DMS79 treated with DMSO at 0.1 percent for 48 hours (cell line): ENCODE measurements at regions not wholly inside any gene's neighbourhood (a gene's known extent, or its start where the extent isn't known, plus 50 kb on each side); places are given as distances from the start of the nearest gene placed in this dataset.

Experiments used
- DNase-seq: peaks from one replicate; lab custom pipeline; 2025; lab: John Stamatoyannopoulos, UW

DNA sequence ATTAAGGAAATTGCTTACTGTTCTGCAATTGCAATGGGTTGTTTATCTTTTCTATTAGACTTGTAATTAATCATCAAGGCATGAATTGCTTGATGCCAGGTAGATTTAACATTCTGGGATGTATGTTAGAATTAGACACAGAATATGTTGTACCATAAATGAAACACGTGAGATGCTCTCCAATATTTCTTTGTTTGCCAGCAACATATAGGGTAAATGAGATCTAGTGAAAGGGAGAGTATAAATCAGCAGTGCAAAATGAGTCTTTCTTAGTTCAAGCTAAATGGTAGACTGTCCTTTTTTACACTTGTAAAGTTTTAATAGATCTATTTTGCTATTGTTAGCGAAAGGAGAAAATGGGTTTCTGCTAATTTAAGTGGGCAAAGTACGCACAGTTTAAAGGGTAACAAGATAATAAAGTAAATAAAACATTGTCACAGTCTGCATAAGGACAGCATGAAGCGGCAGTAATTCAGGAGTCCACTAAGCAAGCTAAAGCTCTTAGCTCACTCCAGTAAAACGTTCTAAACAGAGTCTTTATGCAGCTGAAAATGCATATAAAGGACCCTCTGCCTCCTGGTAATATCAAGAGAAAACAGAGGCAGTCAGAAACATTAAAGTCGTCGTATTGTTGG lies 1137.1 kb downstream of the OLFM4 start:
- DNase-seq, result no peak

DNA sequence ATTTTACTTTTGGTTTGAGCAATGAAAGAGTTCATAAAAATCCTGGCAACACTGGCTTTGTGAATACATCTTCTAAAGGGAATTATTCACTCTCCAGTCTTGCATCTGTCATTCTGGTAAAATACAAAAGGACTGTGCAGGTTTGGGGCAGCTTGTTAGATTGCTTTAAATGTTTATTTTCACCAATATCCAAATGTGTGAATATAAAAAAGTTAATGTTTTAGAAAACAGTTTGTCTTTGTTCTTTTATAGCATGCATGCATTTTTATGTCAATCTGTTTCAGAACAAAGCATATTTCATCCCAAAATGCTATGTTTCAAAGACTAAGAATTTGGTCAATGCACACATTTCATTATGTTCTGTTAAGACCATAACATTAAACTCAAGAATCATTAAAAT lies 1145.4 kb downstream of the OLFM4 start:
- DNase-seq, result no peak

DNA sequence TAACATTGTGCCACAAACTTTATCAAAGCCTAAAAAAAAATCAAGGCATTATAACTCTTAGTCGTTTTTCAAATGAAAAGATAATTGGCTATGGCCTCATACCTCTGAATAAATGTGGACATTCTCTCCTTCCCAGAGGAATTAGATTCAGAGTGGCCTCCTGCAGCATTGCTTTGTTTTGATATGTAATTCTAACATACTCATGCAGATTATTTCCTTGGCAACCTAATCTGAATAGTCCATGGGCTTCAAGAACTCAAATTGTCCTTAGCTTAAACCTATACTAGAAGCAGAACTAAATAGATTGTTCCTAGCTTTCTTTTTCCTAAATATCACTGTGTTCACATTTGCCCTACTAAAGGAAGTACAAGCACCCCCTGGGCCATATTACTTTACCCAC lies 1146.9 kb downstream of the OLFM4 start:
- DNase-seq, result no peak

DNA sequence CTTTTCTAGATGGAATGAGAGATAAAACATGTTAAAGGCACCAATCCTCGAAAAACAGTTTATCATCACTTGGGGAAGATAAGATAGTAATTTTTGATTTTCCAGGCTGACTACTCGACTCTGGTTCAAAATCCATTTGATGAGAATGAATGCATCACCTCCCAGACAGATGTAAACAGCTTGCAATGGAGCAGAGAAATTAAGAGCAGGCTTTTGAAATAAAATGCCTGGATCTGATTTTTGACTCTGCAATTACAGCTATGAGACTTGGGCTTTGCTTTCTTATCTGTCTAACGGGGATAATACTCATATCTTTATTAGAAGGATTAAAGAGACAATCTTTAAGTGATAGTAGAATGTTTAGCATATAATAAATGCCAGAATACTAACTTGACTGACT lies 1148.9 kb downstream of the OLFM4 start:
- no peak for DNase-seq

DNA sequence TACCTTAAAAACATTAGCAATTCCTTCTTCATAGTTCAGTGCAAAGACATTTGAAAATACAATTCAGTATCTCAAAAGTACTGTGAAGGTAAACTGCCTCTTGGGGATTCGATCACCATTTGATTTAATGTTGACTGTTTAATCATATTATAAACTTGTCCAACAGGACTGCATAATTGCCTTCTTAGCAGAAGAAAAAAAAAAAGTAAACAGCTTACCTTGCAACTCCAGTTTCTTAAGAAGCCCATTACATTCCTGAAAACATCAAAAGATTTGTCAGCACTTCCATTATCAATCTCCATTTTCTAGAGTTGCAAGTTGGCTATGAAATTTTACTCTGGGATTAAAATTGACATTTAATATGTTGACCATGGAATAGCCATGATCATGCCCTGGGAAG lies 1154.6 kb downstream of the OLFM4 start:
- DNase-seq, result peak; percentile 35

DNA sequence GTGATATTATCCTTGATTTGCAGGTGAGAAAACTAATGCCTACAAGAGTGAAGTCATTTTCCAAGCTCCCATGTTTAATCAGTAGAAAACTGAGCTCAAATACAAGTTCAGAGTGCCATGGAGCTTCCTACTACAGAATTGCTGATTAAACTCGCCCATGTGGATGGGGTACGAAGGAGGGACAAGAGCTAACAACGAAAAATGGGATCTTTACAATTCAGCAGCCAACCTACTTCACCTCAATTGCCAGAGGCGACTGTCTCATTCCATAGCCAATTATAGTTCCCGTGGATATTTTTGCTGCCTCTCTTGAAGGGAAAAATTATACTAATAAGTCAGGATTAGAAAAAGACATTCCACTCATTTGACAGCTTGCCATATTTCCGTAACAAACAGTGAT lies 1155.1 kb downstream of the OLFM4 start:
- DNase-seq, result no peak

DNA sequence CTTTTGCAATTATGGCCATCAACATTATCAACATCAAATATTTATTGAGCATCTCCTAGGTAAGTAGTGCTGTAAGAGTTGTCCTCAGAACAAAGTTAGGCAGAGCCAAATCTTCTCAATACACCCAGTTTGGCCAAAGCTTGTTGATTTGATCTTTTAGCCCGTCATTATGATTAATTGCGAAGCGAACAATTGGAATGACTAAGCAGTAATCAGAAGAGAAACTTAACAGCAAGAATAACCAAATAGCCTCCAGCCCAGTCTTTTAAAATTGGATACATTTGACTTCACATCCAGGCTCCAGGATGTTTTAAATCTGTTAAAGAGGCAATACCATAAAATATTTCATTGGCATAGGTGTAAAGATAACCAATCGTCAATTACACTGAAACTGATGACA lies 1156.0 kb downstream of the OLFM4 start:
- no peak for DNase-seq

DNA sequence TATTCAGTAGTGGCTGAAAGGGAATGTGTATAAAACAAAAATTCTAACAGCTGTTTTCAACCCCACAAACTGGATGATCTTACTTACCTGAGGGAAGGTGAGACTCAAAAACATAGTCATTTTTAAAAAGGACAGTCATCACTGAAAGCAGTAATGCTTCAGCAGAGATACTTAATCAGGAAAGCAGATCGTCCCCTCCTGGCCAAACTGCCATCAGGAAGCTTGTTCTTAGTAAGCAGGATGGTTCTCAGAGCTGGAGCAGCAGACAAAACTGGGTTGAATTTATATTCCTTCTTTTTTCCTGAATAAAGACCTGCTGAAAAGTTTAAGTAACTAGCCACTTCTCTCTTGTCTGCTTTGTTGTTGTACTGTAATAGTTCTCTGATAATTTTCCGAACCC lies 1156.5 kb downstream of the OLFM4 start:
- DNase-seq, result no peak

DNA sequence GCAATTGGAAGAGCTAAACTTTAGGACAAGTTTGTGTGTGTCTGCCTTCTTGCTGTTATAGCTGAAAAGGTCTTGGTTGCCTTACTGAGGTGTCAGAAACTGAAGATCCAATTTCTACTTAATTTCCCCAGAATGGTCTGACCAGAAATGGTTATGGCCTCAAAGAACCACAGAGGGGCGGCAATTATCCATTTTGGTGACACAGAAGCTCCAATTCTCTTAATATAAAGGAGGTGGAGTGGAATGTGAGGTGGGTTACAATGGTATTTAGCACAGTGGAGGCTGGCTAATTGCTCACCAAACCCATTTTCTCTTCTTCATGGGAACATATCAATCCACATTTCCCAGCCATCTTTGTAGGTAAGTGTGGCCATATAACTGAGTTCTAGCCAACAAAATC lies 1157.2 kb downstream of the OLFM4 start:
- no peak for DNase-seq

DNA sequence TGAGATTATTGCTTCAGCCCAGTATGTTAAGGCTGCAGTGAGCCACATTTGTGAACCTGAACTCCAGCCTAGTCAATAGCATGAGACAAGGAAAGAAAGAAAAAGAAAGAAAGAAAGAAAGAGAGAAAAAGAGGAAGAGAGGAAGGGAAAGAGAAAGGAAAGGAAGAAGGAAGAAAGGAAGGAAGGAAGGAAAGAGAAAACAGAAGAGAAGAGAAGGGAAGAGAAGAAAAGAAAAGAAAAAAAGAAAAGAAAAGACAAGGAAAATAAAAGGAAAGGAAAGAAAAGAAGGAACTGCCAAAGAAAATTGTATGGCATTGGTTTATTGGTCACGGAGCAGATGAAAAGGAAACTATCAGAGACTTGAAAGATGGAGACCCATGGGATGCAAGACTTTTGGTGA lies 1158.8 kb downstream of the OLFM4 start:
- no peak for DNase-seq

DNA sequence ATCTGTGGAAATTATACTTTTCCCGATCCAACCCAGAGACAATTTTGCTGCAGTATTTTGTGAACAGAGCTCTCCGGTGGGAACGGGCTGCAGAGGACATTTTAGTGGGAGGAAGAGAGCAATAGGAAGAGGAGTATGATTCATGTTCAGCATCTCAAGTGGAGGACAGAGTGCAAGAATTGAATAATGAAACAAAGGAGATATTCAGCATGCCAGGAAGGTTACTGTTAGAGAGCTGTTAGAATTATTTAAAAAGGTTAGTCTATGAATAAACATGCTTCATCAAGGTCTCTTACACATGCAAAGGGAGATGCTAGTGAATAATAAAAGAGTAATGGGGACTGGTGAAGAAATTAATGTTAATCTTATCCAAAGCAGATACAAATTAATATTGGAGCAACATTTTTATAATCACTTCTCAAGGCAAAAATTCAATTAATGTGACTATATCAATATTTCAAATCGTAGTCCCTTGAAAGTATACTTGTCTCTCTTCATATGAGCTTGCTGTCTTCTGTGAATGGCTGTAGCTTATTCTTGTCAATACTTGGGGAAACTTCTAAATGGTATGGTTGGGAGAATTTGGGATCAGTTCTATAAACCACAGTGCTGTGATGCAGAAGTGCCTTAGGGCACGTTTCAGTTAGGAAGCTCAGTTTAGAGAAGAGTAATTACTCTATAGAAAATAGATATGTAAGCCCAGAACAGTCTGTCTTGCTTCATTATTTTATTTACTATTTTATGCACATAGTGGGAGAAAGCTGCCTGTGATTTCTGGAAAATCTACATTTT lies 1165.8 kb downstream of the OLFM4 start:
- DNase-seq, result no peak

DNA sequence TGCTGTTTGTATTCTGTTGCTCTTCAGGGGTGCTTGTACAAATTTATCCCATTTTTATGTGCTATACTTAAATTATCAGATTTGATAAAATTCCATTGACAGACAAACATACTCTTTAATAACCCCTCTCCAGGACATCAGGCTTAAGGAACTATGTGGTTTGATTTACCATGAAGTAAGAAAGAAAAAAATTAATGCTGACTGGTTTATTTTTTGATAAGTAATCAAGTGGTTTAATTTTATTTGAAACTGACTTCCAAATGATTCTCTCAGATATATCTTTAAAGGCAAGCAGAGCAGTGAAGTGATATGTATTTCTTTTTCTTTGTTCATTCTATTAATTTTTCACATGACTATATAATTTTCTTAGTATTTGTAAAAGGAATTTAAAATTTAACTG lies 1168.1 kb downstream of the OLFM4 start:
- DNase-seq, result no peak

DNA sequence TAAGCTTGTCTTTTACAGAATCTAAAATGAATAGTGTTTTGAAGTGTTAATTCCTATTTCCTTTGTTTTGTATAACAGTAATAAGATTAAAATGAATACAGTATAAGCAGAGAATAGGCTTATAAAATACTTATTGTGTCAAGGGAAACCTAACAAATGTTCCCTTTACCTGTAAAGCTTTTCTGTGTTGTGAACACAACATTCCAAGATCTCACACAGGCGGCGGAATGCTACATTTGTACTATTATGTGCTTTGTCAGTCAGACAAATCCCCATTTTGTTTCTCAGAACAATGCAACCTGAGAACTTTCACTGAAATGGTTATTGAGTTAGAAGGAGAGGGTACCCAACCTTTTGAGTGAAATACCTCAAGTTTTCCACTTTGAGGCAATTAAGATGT lies 1170.3 kb downstream of the OLFM4 start:
- no peak for DNase-seq

DNA sequence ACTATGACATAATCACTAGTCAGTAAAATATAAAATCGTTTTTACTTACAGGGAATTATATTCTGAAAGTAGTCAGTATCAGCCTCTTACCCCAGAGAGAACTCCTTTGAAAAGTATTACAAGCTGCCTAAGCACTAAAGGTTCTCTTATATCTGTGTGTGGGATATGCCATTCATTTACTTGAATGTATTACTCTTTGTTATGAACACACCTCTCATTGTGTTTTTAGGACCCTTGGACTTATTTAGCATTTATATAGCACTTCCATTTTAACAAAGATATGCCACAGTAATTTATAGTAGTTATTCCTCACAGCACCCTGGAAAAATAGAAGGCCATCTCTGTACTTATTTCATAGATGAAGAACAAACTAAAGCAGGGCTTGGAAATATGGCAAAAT lies 1178.0 kb downstream of the OLFM4 start:
- no peak for DNase-seq

DNA sequence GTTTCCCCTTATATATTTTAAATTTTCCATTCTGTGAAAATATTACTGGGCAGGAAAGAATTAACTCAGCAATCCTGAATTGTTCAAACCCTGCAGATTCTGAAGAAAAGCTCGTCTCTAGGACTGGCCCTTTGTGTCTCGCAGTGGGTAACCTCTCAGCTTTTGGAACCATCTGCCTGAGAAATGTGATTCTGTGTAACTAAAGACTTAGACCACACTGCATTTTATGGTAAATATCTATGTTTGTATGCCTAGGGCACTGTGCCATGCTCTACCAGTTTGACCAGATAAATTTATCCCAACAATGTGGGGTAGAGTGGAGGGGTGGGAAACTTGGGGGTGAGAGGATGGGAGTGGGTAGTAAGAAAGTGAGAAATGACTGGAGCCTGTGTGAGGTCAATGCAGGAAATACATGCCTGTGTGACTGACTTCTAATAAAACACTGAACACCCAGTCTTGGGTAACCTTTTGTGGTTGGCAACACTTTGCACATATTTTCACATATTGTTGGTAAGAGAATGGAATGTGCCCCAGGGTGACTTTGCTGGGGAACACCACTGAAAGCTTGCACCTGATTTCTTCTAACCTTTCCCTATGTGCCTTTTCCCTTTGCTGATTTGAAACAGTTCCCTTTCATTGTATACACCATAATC lies 1181.9 kb downstream of the OLFM4 start:
- DNase-seq, result no peak

DNA sequence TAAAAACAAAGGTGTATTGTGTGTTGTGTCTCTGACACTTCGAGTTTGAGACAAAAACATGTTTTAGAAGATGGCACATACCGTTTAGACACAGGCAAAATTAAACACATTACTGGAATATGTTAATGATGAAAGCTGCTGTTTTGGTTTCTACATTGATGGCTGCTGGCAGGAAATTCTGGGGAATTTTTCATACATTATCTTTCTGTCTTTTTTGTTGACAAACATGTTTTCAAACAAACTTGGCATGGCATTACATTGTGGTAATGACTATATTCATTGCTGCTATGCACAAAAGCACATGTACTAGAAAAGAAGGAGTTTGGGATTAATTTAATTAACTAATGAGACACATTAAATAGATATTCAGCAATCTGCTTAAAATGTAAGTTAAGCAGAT lies 1187.6 kb downstream of the OLFM4 start:
- DNase-seq, result no peak

DNA sequence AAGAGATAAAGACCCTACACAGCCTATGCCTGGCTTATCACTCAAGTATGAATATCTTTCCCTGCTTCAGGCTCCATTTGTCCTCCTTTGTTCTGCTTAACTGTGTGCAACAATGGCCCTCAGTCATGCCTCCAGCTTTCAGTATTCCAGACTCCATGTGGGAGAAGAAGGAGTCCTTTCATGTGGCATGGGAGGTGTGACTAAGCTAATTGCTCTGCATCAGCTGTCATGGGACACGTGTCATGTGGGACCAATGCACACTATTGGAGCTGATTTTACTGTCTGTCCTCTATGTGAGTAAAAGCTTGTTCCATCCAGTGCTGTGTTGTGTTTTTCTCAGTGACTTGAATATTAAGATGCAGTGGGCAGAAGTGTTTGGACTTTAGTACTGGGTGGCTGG lies 1198.3 kb downstream of the OLFM4 start:
- DNase-seq, result no peak

DNA sequence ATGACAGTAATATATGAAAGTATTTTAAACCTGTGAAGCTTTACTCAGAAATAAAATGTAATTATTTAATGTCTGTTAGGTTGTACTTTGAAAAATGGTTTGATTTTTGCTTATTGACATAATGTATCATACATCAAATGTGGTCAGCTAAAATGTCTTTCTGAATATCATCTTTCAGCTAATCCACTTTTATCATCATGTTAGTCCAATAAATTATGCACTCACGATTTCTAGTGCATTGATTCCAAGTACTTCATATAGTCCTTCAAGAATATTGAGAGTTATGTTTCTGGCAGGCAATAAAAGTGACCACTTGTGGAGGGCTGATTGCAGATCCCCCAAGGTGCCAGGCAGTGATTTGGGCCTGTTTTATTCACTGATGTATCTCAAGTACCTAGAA lies 1204.1 kb downstream of the OLFM4 start:
- DNase-seq, result peak; percentile 69

DNA sequence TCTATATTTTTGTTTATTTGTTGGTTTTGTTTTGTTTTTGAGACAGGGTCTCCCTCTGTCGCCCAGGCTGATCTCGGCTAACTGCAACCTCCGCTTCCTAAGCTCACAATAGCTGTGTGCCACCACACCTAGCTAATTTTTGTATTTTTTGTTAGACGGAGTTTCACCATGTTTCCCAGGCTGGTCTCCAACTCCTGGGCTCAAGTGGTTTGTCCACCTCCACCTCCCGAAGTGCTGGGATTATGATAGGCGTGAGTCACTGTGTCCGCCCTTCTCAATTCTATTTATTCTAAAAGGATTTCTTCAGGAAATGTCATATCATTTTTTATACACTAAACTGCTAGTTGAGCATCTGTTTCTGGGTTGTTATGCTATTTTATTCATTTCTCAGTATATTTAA lies 1206.0 kb downstream of the OLFM4 start:
- DNase-seq, result no peak

DNA sequence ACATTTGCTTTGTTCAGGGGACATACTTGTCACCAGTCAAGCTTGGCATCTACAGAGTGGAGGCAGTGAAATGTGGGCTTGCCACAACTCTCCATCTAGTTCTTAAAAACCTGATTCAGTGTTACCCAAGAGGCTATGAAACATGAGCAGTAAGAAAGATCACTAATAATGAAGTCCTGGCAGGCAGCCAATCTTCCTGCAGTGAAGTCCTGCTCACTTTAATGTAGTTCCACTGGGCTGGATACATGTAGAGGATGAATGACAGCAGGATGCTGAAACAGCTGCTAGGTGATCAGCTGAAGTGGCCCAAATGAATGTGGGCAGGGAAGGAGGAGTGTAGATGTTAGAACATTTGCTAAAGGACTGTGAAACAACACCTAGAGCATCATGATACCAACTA lies 1213.1 kb downstream of the OLFM4 start:
- DNase-seq, result peak; percentile 88

DNA sequence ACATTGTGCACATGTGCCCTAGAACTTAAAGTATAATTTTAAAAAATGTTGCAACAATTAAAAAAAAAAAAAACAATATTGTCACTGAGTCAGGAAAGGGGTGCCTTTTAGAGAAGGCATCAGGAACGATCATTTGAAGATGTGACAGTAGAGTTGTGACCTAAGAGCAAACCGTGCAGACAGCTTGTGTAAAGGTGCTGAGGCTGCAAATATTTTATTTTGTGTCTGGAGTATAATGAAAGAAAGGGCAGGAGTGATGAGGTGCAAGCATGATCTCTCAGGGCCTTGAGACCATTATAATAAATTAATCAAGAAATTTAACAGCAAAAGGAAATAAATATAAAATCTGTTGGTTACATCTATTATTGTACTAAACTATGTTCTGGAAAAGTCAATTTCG lies 1219.7 kb downstream of the OLFM4 start:
- no peak for DNase-seq

DNA sequence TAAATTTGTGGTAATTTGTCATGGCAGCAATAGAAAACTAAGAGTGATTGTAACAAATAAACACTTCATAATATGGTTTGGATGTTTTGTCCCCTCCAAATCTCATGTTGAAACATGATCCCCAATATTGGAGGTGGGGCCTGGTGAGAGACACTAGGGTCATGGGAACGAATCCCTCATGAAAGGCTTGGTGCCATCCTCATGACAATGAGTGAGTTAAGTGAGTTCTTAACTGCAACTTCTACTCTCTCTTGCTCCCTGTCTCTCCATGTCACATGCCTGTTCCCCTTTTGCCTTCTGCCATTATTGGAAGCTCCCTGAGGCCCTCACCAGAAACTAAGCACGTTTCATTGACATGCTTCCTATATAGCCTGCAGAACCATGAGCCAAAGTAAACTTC lies 1233.2 kb downstream of the OLFM4 start:
- DNase-seq, result no peak

DNA sequence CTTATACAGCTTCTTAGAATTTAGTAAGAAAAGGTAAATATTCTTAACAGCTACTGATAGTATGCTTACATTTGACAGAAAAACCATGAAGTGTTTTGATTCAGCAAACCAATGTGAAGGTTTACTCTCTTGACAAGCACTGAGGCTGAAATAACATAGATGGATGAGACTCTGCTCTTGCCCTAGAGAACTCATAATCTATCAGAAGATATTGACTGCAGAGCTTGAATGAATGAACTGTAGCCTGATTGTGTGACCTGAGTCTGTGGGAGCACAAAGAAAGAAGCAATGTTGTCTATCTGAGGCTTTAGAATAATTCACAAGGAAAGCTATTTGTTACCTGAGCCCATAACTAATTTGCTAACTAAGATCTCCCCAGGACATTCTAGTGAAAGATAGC lies 1235.3 kb downstream of the OLFM4 start:
- DNase-seq, result no peak
